Prostate gland (tissue), 2 donors: ENCODE measurements at regions not wholly inside any gene's neighbourhood (a gene's known extent, or its start where the extent isn't known, plus 50 kb on each side); places are given as distances from the start of the nearest gene placed in this dataset.

Experiments
- POLR2AphosphoS5 ChIP-seq: sonication (generic); formaldehyde crosslinking; IDR thresholded peaks from one replicate; pipeline ENCODE4 v1.6.1; 2017; ENCODE audit warnings: antibody characterized with exemption
- TF ChIP-seq, protein P1 (sequence below), 4 experiments: fragments of 200-600 bp in 2 of 4; fragments of 450-650 bp in 2 of 4; sonication (generic) in 2 of 4; IDR thresholded peaks; 1 replicate in 3 of 4; 2 replicates in 1 of 4; pipeline ENCODE4 v1.5.1; 2016 to 2019; ENCODE audit warnings: antibody characterized with exemption in 4 of 4, mild to moderate bottlenecking in 2 of 4, moderate library complexity in 2 of 4

DNA sequence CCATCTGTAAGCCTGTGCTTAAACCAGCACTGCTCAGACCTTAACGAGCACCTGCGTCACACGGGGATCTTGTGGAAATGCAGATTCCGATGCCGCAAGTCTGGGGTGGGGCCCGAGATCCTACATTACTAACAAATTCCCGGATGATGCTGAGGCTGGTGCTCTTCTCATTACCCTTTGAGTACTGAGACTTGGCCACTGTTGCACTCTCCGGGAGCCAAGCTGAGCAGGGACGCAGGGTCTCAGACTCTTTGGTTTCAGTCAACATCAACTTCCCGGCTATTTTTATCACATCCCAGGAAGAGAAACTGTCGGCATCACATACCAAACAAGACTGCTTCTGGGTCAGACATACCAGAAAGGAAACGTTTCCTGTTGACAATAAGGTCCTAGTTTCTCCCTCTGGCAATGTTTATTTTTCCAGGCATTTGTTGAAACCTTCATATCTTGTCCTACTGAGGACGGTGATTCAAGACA lies 276.6 kb downstream of the SHQ1 start:
- TF ChIP-seq, protein P1, sequence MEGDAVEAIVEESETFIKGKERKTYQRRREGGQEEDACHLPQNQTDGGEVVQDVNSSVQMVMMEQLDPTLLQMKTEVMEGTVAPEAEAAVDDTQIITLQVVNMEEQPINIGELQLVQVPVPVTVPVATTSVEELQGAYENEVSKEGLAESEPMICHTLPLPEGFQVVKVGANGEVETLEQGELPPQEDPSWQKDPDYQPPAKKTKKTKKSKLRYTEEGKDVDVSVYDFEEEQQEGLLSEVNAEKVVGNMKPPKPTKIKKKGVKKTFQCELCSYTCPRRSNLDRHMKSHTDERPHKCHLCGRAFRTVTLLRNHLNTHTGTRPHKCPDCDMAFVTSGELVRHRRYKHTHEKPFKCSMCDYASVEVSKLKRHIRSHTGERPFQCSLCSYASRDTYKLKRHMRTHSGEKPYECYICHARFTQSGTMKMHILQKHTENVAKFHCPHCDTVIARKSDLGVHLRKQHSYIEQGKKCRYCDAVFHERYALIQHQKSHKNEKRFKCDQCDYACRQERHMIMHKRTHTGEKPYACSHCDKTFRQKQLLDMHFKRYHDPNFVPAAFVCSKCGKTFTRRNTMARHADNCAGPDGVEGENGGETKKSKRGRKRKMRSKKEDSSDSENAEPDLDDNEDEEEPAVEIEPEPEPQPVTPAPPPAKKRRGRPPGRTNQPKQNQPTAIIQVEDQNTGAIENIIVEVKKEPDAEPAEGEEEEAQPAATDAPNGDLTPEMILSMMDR (IDR thresholded peaks at IDR 0.05): no peak
- TF ChIP-seq POLR2AphosphoS5: no peak
